CD14-positive monocyte (primary cell): ENCODE measurements at regions not wholly inside any gene's neighbourhood (a gene's known extent, or its start where the extent isn't known, plus 50 kb on each side); places are given as distances from the start of the nearest gene placed in this dataset.

Source experiments
- DNase-seq, 3 donors: peaks; one replicate each; pipeline ENCODE4 v3.0.0-alpha.2; 2011 to 2022
- H2AFZ ChIP-seq: 2 replicates; pipeline ENCODE4 v1.6.0; 2012; ENCODE audit warnings: mild to moderate bottlenecking, low read depth, low read length, inconsistent platforms; ENCODE audit not compliant: insufficient read depth, poor library complexity, severe bottlenecking
- H3K27ac ChIP-seq, 2 donors: 1 replicate in 1 of 2; 2 replicates in 1 of 2; pipeline ENCODE4 v1.5.1; 2012 to 2013; ENCODE audit warnings: low read length in 2 of 2, control low read depth in 1 of 2, inconsistent platforms in 1 of 2, low read depth in 1 of 2, mild to moderate bottlenecking in 1 of 2
- H3K27me3 ChIP-seq, 2 donors: one replicate each; pipeline versions ENCODE4 v1.6.0 to v1.6.1; 2011 to 2013; ENCODE audit warnings: low read length in 2 of 2; ENCODE audit not compliant: control insufficient read depth in 2 of 2, insufficient read depth in 2 of 2
- H3K36me3 ChIP-seq, 2 donors: replicated peaks in 1 of 2; 1 replicate in 1 of 2; 2 replicates in 1 of 2; pipeline versions ENCODE4 v1.5.1 to v1.6.1; 2012 to 2013; ENCODE audit warnings: low read length in 2 of 2, control low read depth in 1 of 2, inconsistent platforms in 1 of 2, mild to moderate bottlenecking in 1 of 2; ENCODE audit not compliant: insufficient read depth in 2 of 2, control insufficient read depth in 1 of 2
- H3K4me1 ChIP-seq, 2 donors: 1 replicate in 1 of 2; 2 replicates in 1 of 2; pipeline versions ENCODE4 v1.5.1 to v1.6.1; 2012 to 2013; ENCODE audit warnings: low read length in 2 of 2, control low read depth in 1 of 2, inconsistent platforms in 1 of 2, mild to moderate bottlenecking in 1 of 2, moderate library complexity in 1 of 2; ENCODE audit not compliant: insufficient read depth in 2 of 2, control insufficient read depth in 1 of 2
- H3K4me2 ChIP-seq: replicated peaks from 2 replicates; pipeline ENCODE3; 2012; ENCODE audit warnings: low read length, moderate library complexity, mild to moderate bottlenecking; ENCODE audit not compliant: poor library complexity, severe bottlenecking; ENCODE audit errors: extremely low read depth
- H3K4me3 ChIP-seq, 3 experiments: fragments of 200-600 bp in 1 of 3; sonication (generic) in 1 of 3; replicated peaks in 1 of 3; 1 replicate in 2 of 3; 2 replicates in 1 of 3; pipeline ENCODE4 v1.5.1; 2011 to 2013; ENCODE audit warnings: low read length in 3 of 3, mild to moderate bottlenecking in 3 of 3, control low read depth in 2 of 3, low read depth in 2 of 3, inconsistent platforms in 1 of 3, moderate library complexity in 1 of 3
- H3K79me2 ChIP-seq: 2 replicates; pipeline ENCODE4 v1.6.0; 2012; ENCODE audit warnings: mild to moderate bottlenecking, control low read depth, inconsistent platforms, low read length, moderate library complexity; ENCODE audit not compliant: insufficient read depth
- H3K9ac ChIP-seq: 2 replicates; pipeline ENCODE4 v1.6.0; 2017; ENCODE audit warnings: low read length, mild to moderate bottlenecking; ENCODE audit not compliant: insufficient read depth, poor library complexity, severe bottlenecking
- H3K9me3 ChIP-seq, 2 donors: replicated peaks in 1 of 2; 1 replicate in 1 of 2; 2 replicates in 1 of 2; pipeline versions ENCODE4 v1.5.1 to v1.6.1; 2012 to 2013; ENCODE audit warnings: low read length in 2 of 2, control low read depth in 1 of 2; ENCODE audit not compliant: control insufficient read depth in 1 of 2, insufficient read depth in 1 of 2
- H4K20me1 ChIP-seq: 2 replicates; pipeline ENCODE4 v1.6.0; 2012; ENCODE audit warnings: mild to moderate bottlenecking, low read length, control low read depth, moderate library complexity; ENCODE audit not compliant: insufficient read depth
- H3K27ac Mint-ChIP-seq, 7 donors: one replicate each; pipeline ENCODE4 v1.8.0; 2020; ENCODE audit warnings: mild to moderate bottlenecking in 7 of 7, mixed read lengths in 7 of 7, moderate library complexity in 6 of 7, inconsistent platforms in 2 of 7
- H3K27me3 Mint-ChIP-seq, 3 donors: one replicate each; pipeline ENCODE4 v1.8.0; 2021 to 2022; ENCODE audit warnings: low read depth in 3 of 3, mild to moderate bottlenecking in 3 of 3, mixed read lengths in 3 of 3, moderate library complexity in 3 of 3, inconsistent platforms in 1 of 3
- H3K36me3 Mint-ChIP-seq, 2 donors: one replicate each; pipeline ENCODE4 v1.8.0; 2020; ENCODE audit warnings: mixed read lengths in 2 of 2, inconsistent platforms in 1 of 2, mild to moderate bottlenecking in 1 of 2
- H3K4me1 Mint-ChIP-seq: one replicate; pipeline ENCODE4 v1.8.0; 2020; ENCODE audit warnings: mild to moderate bottlenecking, mixed read lengths
- H3K4me3 Mint-ChIP-seq, 2 donors: one replicate each; pipeline ENCODE4 v1.8.0; 2020; ENCODE audit warnings: mild to moderate bottlenecking in 2 of 2, mixed read lengths in 2 of 2, moderate library complexity in 1 of 2
- H3K9me3 Mint-ChIP-seq, 7 donors: one replicate each; pipeline ENCODE4 v1.8.0; 2020 to 2022; ENCODE audit warnings: mixed read lengths in 7 of 7, mild to moderate bottlenecking in 6 of 7, moderate library complexity in 6 of 7, inconsistent platforms in 2 of 7
- CTCF ChIP-seq: fragments of 200-600 bp; IDR thresholded peaks from one replicate; pipeline ENCODE4 v1.8.0; 2022; ENCODE audit warnings: antibody characterized with exemption, mild to moderate bottlenecking
- WGBS: methylation state at CpG from one replicate; pipeline ENCODE4 v1.1.5; 2013; ENCODE audit warnings: missing lambda C conversion rate; ENCODE audit not compliant: insufficient coverage; 5-methylcytosine and 5-hydroxymethylcytosine counted together
- intact Hi-C, 2 donors: fragments of 100-400 bp; cut with micrococcal nuclease; formaldehyde crosslinking; loops; one replicate each; pipeline versions ENCODE4 v1.15.0 to v1.15.1; 2023

GRCh38 chr6:167688123-167688522 is 138.6 kb upstream of the AFDN start:
- intact Hi-C loops = no loop called here
- no peak overlapping the region for H3K27ac Mint-ChIP-seq
- no peak overlapping the region for H3K4me2 ChIP-seq
- peaks cover 2 to 16% (median 5%) of the 10 kb centered on the region in 7 donors for H3K9me3 Mint-ChIP-seq
- H3K27me3 Mint-ChIP-seq = peaks cover 13 to 32% (median 26%) of the 10 kb centered on the region in 3 donors
- no peak overlapping the region for H3K9ac ChIP-seq
- no peak overlapping the region for H3K4me3 Mint-ChIP-seq
- no peak overlapping the region for H3K27ac ChIP-seq
- WGBS = 92% methylated on average over 6 of the region's 6 CpGs
- no peak overlapping the region for H2AFZ ChIP-seq
- no peak for DNase-seq
- H3K36me3 ChIP-seq = no peaks in the 10 kb centered on the region
- H3K4me3 ChIP-seq = no peak overlapping the region
- H3K36me3 Mint-ChIP-seq = no peaks in the 10 kb centered on the region
- TF ChIP-seq CTCF = no peak
- H3K9me3 ChIP-seq = peaks cover 6 to 7% of the 10 kb centered on the region in 2 donors
- peaks cover 0 to 8% of the 10 kb centered on the region in 2 donors for H3K27me3 ChIP-seq
- no peaks in the 10 kb centered on the region for H3K79me2 ChIP-seq
- no peaks in the 10 kb centered on the region for H3K4me1 ChIP-seq
- H4K20me1 ChIP-seq = no peaks in the 10 kb centered on the region
- H3K4me1 Mint-ChIP-seq = peaks cover 4% of the 10 kb centered on the region

GRCh38 chr6:167689278-167689677 is 137.4 kb upstream of the AFDN start:
- Mint-ChIP-seq H3K27ac (no peak overlapping the region), H3K4me3 (no peak overlapping the region), H3K27me3 (peaks cover 15 to 33% (median 26%) of the 10 kb centered on the region in 3 donors), H3K9me3 (peaks cover 2 to 14% (median 9%) of the 10 kb centered on the region in 7 donors), H3K36me3 (no peaks in the 10 kb centered on the region), H3K4me1 (peaks cover 4% of the 10 kb centered on the region)
- Histone ChIP-seq H3K27me3 (peaks cover 0 to 8% of the 10 kb centered on the region in 2 donors), H3K4me2 (no peak overlapping the region), H2AFZ (no peak overlapping the region), H3K4me1 (no peaks in the 10 kb centered on the region), H4K20me1 (no peaks in the 10 kb centered on the region), H3K36me3 (no peaks in the 10 kb centered on the region), H3K27ac (no peak overlapping the region), H3K9ac (no peak overlapping the region), H3K4me3 (no peak overlapping the region), H3K79me2 (no peaks in the 10 kb centered on the region), H3K9me3 (peaks cover 0 to 6% of the 10 kb centered on the region in 2 donors)
- DNase-seq = no peak
- WGBS = 93% methylated on average over 4 of the region's 5 CpGs
- intact Hi-C loops = no loop called here
- TF ChIP-seq CTCF = no peak
